ENCODE measurements at regions not wholly inside any gene's neighbourhood (a gene's known extent, or its start where the extent isn't known, plus 50 kb on each side); places are given as distances from the start of the nearest gene placed in this dataset.

DNA sequence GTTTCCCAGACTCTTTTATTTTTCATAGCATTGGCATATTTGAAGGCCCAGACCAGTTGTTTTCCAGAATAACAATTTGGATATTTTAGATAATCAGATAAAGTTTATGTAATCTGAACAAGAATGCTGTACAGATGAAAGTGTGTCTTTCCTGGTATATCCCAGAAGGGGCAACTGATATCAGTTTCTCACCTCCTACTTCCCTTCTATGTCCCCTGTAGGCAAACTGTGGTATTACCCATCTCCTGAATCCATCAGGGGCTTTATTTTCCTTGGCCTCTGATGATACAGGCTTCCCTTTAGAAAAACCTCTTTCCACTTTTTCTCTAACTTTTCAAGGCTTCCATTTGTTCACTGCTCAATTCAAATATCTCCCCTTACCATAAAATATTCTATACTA is 87.5 kb upstream of the RGS1 start:
- TF ChIP-seq CTCF (tag by site-specific recombination; IDR thresholded peaks at IDR 0.05) (no peak), ZSCAN30 (tag by site-specific recombination; IDR thresholded peaks at IDR 0.05) (no peak), ZNF624 (tag by site-specific recombination; IDR thresholded peaks at IDR 0.05) (no peak), ZNF140 (tag by site-specific recombination; IDR thresholded peaks at IDR 0.05) (no peak), ZNF211 (tag by site-specific recombination; IDR thresholded peaks at IDR 0.05; ENCODE audit: low read depth) (no peak), ZNF138 (tag by site-specific recombination; IDR thresholded peaks at IDR 0.05; ENCODE audit: borderline replicate concordance) (no peak), ZNF670 (tag by site-specific recombination; IDR thresholded peaks at IDR 0.05; ENCODE audit: low read depth) (no peak)
- TF ChIP-seq, protein P1, sequence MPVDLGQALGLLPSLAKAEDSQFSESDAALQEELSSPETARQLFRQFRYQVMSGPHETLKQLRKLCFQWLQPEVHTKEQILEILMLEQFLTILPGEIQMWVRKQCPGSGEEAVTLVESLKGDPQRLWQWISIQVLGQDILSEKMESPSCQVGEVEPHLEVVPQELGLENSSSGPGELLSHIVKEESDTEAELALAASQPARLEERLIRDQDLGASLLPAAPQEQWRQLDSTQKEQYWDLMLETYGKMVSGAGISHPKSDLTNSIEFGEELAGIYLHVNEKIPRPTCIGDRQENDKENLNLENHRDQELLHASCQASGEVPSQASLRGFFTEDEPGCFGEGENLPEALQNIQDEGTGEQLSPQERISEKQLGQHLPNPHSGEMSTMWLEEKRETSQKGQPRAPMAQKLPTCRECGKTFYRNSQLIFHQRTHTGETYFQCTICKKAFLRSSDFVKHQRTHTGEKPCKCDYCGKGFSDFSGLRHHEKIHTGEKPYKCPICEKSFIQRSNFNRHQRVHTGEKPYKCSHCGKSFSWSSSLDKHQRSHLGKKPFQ (tag by site-specific recombination; IDR thresholded peaks at IDR 0.05): no peak
- TF ChIP-seq, protein P2, sequence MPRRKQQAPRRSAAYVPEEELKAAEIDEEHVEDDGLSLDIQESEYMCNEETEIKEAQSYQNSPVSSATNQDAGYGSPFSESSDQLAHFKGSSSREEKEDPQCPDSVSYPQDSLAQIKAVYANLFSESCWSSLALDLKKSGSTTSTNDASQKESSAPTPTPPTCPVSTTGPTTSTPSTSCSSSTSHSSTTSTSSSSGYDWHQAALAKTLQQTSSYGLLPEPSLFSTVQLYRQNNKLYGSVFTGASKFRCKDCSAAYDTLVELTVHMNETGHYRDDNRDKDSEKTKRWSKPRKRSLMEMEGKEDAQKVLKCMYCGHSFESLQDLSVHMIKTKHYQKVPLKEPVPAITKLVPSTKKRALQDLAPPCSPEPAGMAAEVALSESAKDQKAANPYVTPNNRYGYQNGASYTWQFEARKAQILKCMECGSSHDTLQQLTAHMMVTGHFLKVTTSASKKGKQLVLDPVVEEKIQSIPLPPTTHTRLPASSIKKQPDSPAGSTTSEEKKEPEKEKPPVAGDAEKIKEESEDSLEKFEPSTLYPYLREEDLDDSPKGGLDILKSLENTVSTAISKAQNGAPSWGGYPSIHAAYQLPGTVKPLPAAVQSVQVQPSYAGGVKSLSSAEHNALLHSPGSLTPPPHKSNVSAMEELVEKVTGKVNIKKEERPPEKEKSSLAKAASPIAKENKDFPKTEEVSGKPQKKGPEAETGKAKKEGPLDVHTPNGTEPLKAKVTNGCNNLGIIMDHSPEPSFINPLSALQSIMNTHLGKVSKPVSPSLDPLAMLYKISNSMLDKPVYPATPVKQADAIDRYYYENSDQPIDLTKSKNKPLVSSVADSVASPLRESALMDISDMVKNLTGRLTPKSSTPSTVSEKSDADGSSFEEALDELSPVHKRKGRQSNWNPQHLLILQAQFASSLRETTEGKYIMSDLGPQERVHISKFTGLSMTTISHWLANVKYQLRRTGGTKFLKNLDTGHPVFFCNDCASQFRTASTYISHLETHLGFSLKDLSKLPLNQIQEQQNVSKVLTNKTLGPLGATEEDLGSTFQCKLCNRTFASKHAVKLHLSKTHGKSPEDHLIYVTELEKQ (tag by site-specific recombination; IDR thresholded peaks at IDR 0.05; ENCODE audit: borderline replicate concordance): no peak
